ENCODE measurements at regions not wholly inside any gene's neighbourhood (a gene's known extent, or its start where the extent isn't known, plus 50 kb on each side); places are given as distances from the start of the nearest gene placed in this dataset.

DNA sequence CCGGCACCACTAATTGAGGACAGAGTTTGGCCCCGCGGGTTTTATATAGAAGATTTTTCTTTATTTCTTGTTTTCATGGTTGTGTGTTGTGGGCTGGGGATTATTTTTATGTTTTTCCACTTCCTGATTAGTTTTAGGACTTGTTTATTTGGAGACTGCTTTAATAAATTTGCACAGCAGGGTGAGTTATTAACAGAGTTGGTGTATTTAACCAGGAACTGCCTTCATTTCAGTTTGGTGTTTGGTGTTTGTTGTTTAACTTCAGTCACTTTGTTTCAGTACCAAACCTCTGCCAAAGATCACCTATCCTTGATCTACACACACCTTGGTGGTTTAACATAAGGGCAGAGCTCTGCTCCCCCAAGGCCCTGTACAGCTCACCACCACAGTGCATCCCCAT lies 103.5 kb upstream of the LMO4 start:
- H3K4me3 ChIP-seq (replicated peaks in 1 of 2; ENCODE audit: low read depth in 2 of 2, low read length in 2 of 2): no peak overlapping the region
- DNase-seq (ENCODE audit: low read depth in 2 of 2): no peak
- TF ChIP-seq, protein P1, sequence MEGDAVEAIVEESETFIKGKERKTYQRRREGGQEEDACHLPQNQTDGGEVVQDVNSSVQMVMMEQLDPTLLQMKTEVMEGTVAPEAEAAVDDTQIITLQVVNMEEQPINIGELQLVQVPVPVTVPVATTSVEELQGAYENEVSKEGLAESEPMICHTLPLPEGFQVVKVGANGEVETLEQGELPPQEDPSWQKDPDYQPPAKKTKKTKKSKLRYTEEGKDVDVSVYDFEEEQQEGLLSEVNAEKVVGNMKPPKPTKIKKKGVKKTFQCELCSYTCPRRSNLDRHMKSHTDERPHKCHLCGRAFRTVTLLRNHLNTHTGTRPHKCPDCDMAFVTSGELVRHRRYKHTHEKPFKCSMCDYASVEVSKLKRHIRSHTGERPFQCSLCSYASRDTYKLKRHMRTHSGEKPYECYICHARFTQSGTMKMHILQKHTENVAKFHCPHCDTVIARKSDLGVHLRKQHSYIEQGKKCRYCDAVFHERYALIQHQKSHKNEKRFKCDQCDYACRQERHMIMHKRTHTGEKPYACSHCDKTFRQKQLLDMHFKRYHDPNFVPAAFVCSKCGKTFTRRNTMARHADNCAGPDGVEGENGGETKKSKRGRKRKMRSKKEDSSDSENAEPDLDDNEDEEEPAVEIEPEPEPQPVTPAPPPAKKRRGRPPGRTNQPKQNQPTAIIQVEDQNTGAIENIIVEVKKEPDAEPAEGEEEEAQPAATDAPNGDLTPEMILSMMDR (IDR thresholded peaks at IDR 0.05; ENCODE audit: low read depth, low read length): no peak

DNA sequence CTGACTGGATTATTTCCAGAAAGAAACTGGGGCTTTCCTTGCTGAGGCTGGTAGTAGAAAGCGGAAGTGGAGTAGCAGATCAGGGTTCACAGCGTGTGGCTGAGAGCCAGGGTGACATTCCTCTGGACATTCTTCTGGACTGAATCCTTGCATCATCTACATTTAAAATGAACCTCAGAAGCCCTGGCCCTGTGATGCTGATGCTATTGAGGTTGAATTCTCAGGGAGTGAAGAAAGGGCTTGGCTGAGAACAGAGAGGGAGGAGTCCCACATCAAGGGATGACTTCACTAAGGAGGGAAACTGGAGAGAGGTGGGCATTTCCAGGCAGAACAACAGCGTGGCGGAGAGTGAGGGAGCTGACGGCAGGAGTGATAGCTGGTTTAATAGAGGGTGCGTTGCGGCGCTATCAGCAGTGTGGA lies 102.3 kb upstream of the LMO4 start:
- peak overlapping the region in 1 of 2 donors; percentile 18 for H3K4me3 ChIP-seq (replicated peaks in 1 of 2; ENCODE audit: low read depth in 2 of 2, low read length in 2 of 2)
- TF ChIP-seq, protein P1 (IDR thresholded peaks at IDR 0.05; ENCODE audit: low read depth, low read length): no peak
- peak; percentile 98 to 99 for DNase-seq (ENCODE audit: low read depth in 2 of 2)

DNA sequence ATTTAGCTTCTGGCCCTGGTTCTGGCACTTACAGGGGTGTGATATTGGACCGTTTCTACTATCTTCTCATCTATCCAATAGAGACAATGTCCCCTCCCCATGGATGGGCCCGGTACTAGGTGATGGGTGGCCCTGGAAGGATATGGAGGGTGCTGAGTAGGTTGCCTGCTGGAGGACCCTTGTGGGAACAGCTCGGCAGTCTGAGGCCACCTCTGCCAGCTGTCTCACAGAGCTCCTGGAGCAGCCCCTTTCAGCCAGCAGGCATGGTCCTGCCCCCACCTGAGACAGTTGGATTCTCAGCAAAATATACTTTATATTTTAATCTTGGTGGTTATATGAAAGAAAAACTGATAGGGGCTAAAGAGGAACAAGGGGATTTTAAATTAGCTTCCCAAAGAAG lies 101.0 kb upstream of the LMO4 start:
- no peak for DNase-seq (ENCODE audit: low read depth in 2 of 2)
- TF ChIP-seq, protein P1 (IDR thresholded peaks at IDR 0.05; ENCODE audit: low read depth, low read length): no peak
- no peak overlapping the region for H3K4me3 ChIP-seq (replicated peaks in 1 of 2; ENCODE audit: low read depth in 2 of 2, low read length in 2 of 2)

DNA sequence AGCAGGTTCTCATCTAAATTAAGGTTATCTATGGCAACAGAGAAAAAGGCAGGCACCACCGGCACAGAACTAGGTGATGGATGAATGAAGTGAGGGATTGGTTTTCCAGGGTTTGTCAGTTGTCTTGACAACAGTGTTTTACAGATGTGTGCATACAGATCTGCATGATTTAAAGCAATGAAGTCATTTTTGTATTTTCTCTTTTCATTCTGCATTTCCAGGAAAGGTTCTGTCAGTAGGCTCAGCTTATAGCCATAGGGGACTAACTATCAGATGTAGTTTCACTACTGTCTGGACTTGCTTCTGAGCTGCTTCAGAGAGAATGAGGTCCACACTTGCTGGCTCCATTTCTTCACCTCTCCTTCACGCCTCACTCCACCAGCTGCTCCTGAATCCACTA lies 98.2 kb upstream of the LMO4 start:
- no peak for DNase-seq (ENCODE audit: low read depth in 2 of 2)
- TF ChIP-seq, protein P1 (IDR thresholded peaks at IDR 0.05; ENCODE audit: low read depth, low read length): no peak
- H3K4me3 ChIP-seq (replicated peaks in 1 of 2; ENCODE audit: low read depth in 2 of 2, low read length in 2 of 2): no peak overlapping the region

DNA sequence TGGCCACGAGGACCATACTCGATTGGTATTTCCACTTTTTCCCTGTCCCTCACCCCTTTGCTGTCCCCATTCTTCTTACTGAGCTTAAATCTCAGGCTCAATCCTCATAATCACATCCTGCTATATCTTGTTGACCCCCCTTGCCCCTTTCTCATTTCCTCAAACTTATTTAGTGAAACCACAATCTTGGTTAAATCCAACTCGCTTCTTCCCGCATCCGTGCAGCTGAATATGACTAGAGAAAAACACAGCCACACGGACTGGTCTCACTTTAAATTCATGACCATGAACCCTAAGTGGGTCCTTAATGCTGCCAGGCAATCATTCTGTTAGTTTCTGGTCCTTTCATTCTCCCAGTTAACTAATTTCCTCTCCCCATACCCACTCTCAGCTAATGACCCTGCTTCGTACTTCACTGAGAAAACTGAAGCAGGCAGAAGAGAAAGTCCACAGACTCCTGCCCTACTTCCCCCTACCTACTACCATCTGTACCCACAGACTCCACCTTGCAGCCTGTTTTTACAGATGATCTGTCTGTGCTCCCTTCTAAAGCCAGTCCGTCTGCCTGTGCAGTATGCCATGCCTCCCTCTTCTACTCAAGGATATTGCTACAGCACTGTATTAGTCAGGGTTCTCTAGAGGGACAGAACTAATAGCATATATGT lies 96.8 kb upstream of the LMO4 start:
- TF ChIP-seq, protein P1 (IDR thresholded peaks at IDR 0.05; ENCODE audit: low read depth, low read length): no peak
- DNase-seq (ENCODE audit: low read depth in 2 of 2): no peak
- H3K4me3 ChIP-seq (replicated peaks in 1 of 2; ENCODE audit: low read depth in 2 of 2, low read length in 2 of 2): no peak overlapping the region

DNA sequence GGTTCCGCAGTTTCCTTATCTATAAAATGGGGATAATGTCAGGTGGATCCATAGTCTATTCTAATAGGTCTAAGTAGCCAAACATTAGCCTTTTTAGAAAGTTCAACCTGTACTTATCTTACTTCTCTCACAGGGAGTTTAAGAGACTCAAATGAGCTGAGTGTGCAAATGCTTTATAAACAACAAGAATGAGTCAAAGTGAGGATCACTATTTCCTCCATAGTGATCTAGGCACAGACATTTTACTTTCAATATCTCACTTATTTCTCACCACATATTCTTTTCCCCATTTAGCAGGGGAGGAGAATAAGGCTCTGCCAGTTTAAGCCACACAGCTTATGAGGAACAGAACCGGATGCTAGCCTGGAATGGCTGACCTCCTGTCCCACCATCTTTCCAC lies 92.1 kb upstream of the LMO4 start:
- TF ChIP-seq, protein P1 (IDR thresholded peaks at IDR 0.05; ENCODE audit: low read depth, low read length): no peak
- no peak overlapping the region for H3K4me3 ChIP-seq (replicated peaks in 1 of 2; ENCODE audit: low read depth in 2 of 2, low read length in 2 of 2)
- no peak for DNase-seq (ENCODE audit: low read depth in 2 of 2)
